ENCODE measurements at regions not wholly inside any gene's neighbourhood (a gene's known extent, or its start where the extent isn't known, plus 50 kb on each side); places are given as distances from the start of the nearest gene placed in this dataset.

GRCh38 chr6:154661768-154662167 is 71.4 kb upstream of the SCAF8 start:
- TF ChIP-seq CTCF (conservative IDR thresholded peaks at IDR 0.05; ENCODE audit: low read length) (peak; percentile 55), EZH2phosphoT487 (IDR thresholded peaks at IDR 0.05; ENCODE audit: borderline replicate concordance) (no peak)
